IMR-90 (cell line): ENCODE measurements at regions not wholly inside any gene's neighbourhood (a gene's known extent, or its start where the extent isn't known, plus 50 kb on each side); places are given as distances from the start of the nearest gene placed in this dataset.

Source experiments
- CTCF ChIP-seq: conservative IDR thresholded peaks from 2 replicates; pipeline ENCODE4 v1.5.1; 2012; ENCODE audit warnings: mild to moderate bottlenecking, low read depth, low read length, improper control_type of control experiment
- MAFK ChIP-seq: IDR thresholded peaks from 2 replicates; pipeline ENCODE4 v1.6.1; 2012; ENCODE audit warnings: low read depth, low read length, improper control_type of control experiment
- NFE2L2 ChIP-seq: fragments of 150-350 bp; IDR thresholded peaks from 2 replicates; pipeline ENCODE4 v1.6.1; 2016; ENCODE audit warnings: low read depth, mild to moderate bottlenecking, low read length
- POLR2A ChIP-seq: IDR thresholded peaks from 2 replicates; pipeline ENCODE4 v1.6.1; 2012; ENCODE audit warnings: mild to moderate bottlenecking, low read depth, low read length
- RAD21 ChIP-seq: IDR thresholded peaks from 2 replicates; pipeline ENCODE4 v1.6.1; 2012; ENCODE audit warnings: low read length, improper control_type of control experiment

- no peak for TF ChIP-seq POLR2A
- TF ChIP-seq CTCF: no peak
- TF ChIP-seq MAFK: no peak
- TF ChIP-seq NFE2L2: no peak
- TF ChIP-seq RAD21: no peak
Observed at GRCh38 chr3:194072097-194072428, 63.9 kb upstream of the HES1 start.
